GM12878 (cell line): ENCODE measurements at regions not wholly inside any gene's neighbourhood (a gene's known extent, or its start where the extent isn't known, plus 50 kb on each side); places are given as distances from the start of the nearest gene placed in this dataset.

ENCODE experiments used
- ATAC-seq: fragments of 200-7000 bp; cut with Tn5 transposase; 3 replicates; pipeline ENCODE4 v1.9.1; 2020; ENCODE audit warnings: mild to moderate bottlenecking, moderate library complexity
- BruUV-seq: library from RNA; stranded (reverse); fragments of 400-500 nt; replicated peaks from 2 replicates; lab custom pipeline; 2021; lab: Mats Ljungman, UMichigan
- CTCF ChIA-PET: fragments of 300-600 bp; sonication (Branson Sonifier 250); formaldehyde crosslinking; extraction: SDS; loops from one replicate; lab custom pipeline; 2021; ENCODE audit warnings: inconsistent platforms; lab: Yijun Ruan, JAX
- POLR2A ChIA-PET: fragments of 350-600 bp; formaldehyde crosslinking; extraction: SDS; loops from one replicate; lab custom pipeline; 2021; ENCODE audit warnings: inconsistent platforms; lab: Charles Lee
- RAD21 ChIA-PET: fragments of 300-600 bp; sonication (Branson Sonifier 250); formaldehyde crosslinking; loops from one replicate; lab custom pipeline; 2023; ENCODE audit warnings: antibody characterized with exemption; ENCODE audit not compliant: unreplicated experiment; lab: Charles Lee
- SMC1A ChIA-PET: fragments of 300-600 bp; sonication (Branson Sonifier 250); formaldehyde crosslinking; loops from one replicate; lab custom pipeline; 2023; ENCODE audit not compliant: unreplicated experiment, uncharacterized antibody; lab: Charles Lee
- DNase-seq: peaks from one replicate; pipeline ENCODE4 v3.0.0-alpha.2; 2011; ENCODE audit warnings: low read depth, low spot score
- FAIRE-seq: peaks from 3 replicates; lab custom pipeline; 2011; peaks lifted over from hg19 to GRCh38; lab: Jason Lieb, UNC
- H2AFZ ChIP-seq: 2 replicates; pipeline ENCODE4 v1.6.0; 2011; ENCODE audit warnings: low read depth, low read length, control low read depth; ENCODE audit not compliant: control insufficient read depth
- H3K27ac ChIP-seq: 2 replicates; pipeline ENCODE4 v1.5.1; 2011; ENCODE audit warnings: control low read depth; ENCODE audit not compliant: control insufficient read depth, insufficient read depth
- H3K27me3 ChIP-seq, 2 experiments: replicated peaks in 1 of 2; 2 replicates each; pipeline versions ENCODE4 v1.6.0 to v1.6.1; 2011; ENCODE audit warnings: low read length in 1 of 2; ENCODE audit not compliant: control insufficient read depth in 2 of 2, insufficient read depth in 2 of 2
- H3K36me3 ChIP-seq, 2 experiments: 2 replicates each; pipeline ENCODE4 v1.5.1; 2011; ENCODE audit warnings: low read length in 1 of 2; ENCODE audit not compliant: control insufficient read depth in 2 of 2, insufficient read depth in 2 of 2
- H3K4me1 ChIP-seq: 2 replicates; pipeline ENCODE4 v1.6.1; 2011; ENCODE audit warnings: mild to moderate bottlenecking, low read length, moderate library complexity, mixed read lengths; ENCODE audit not compliant: control insufficient read depth, insufficient read depth
- H3K4me2 ChIP-seq: 2 replicates; pipeline ENCODE4 v1.6.0; 2011; ENCODE audit warnings: control low read depth; ENCODE audit not compliant: control insufficient read depth, insufficient read depth
- H3K4me3 ChIP-seq: fragments of 200-600 bp; sonication (generic); 2 replicates; pipeline ENCODE4 v1.5.1; 2016
- H3K79me2 ChIP-seq: 2 replicates; pipeline ENCODE4 v1.6.0; 2011; ENCODE audit warnings: low read length; ENCODE audit not compliant: control insufficient read depth, insufficient read depth
- H3K9ac ChIP-seq: 2 replicates; pipeline ENCODE4 v1.8.0; 2011; ENCODE audit warnings: low read length, control low read depth, mixed read lengths; ENCODE audit not compliant: control insufficient read depth, insufficient read depth
- H3K9me3 ChIP-seq: replicated peaks from 3 replicates; pipeline ENCODE4 v1.5.1; 2011; ENCODE audit warnings: mild to moderate bottlenecking, low read length; ENCODE audit not compliant: control insufficient read depth, insufficient read depth
- H4K20me1 ChIP-seq: 2 replicates; pipeline ENCODE4 v1.6.0; 2011; ENCODE audit not compliant: control insufficient read depth, insufficient read depth
- BCL11A ChIP-seq: IDR thresholded peaks from 2 replicates; pipeline ENCODE4 v1.6.1; 2011; ENCODE audit warnings: low read depth, low read length
- CREB1 ChIP-seq: IDR thresholded peaks from 2 replicates; pipeline ENCODE4 v1.6.1; 2012; ENCODE audit warnings: low read depth, mild to moderate bottlenecking, inconsistent platforms
- EED ChIP-seq: sonication (generic); IDR thresholded peaks from 2 replicates; pipeline ENCODE4 v1.6.1; 2016; ENCODE audit warnings: antibody characterized with exemption, low read depth
- ELK1 ChIP-seq: IDR thresholded peaks from 2 replicates; pipeline ENCODE4 v1.6.1; 2012; ENCODE audit warnings: low read depth, low read length, improper control_type of control experiment
- GABPA ChIP-seq: IDR thresholded peaks from 2 replicates; pipeline ENCODE4 v1.6.1; 2014; ENCODE audit warnings: antibody characterized with exemption, low read depth, mild to moderate bottlenecking, inconsistent platforms
- MEF2A ChIP-seq: IDR thresholded peaks from 2 replicates; pipeline ENCODE4 v1.6.1; 2011; ENCODE audit warnings: low read depth, mild to moderate bottlenecking, low read length, moderate library complexity; ENCODE audit not compliant: insufficient read depth
- NR2C1 ChIP-seq: fragments of 450-650 bp; IDR thresholded peaks from 2 replicates; pipeline ENCODE4 v1.6.1; 2017; ENCODE audit warnings: antibody characterized with exemption, mild to moderate bottlenecking, moderate library complexity
- NR2F1 ChIP-seq: fragments of 450-650 bp; conservative IDR thresholded peaks from 2 replicates; pipeline ENCODE4 v1.6.1; 2017; ENCODE audit warnings: mild to moderate bottlenecking
- PKNOX1 ChIP-seq: fragments of 450-650 bp; IDR thresholded peaks from 2 replicates; pipeline ENCODE4 v1.6.1; 2016; ENCODE audit warnings: mild to moderate bottlenecking
- SUPT20H ChIP-seq: IDR thresholded peaks from 2 replicates; pipeline ENCODE4 v1.6.1; 2011; ENCODE audit warnings: low read depth, mild to moderate bottlenecking, low read length, moderate library complexity, borderline replicate concordance; ENCODE audit not compliant: control insufficient read depth
- SUZ12 ChIP-seq: fragments of 200-600 bp; sonication (generic); IDR thresholded peaks from one replicate; pipeline ENCODE4 v1.6.1; 2018; ENCODE audit warnings: antibody characterized with exemption, mild to moderate bottlenecking; ENCODE audit not compliant: unreplicated experiment
- TAF1 ChIP-seq: IDR thresholded peaks from 2 replicates; pipeline ENCODE4 v1.6.1; 2011; ENCODE audit warnings: mild to moderate bottlenecking, low read depth, low read length, borderline replicate concordance
- TARDBP ChIP-seq: IDR thresholded peaks from 2 replicates; pipeline ENCODE4 v1.6.1; 2016; ENCODE audit warnings: borderline replicate concordance
- ZBTB40 ChIP-seq: fragments of 450-650 bp; IDR thresholded peaks from 2 replicates; pipeline ENCODE4 v1.6.1; 2016; ENCODE audit warnings: mild to moderate bottlenecking, moderate library complexity, borderline replicate concordance
- ZNF687 ChIP-seq: fragments of 450-650 bp; IDR thresholded peaks from 2 replicates; pipeline ENCODE4 v1.6.1; 2017; ENCODE audit warnings: mild to moderate bottlenecking, moderate library complexity
- WGBS: methylation state at CpG from one replicate; pipeline ENCODE4 v1.1.6; 2016; ENCODE audit warnings: low lambda C conversion rate; ENCODE audit not compliant: insufficient replicate concordance, insufficient coverage; ENCODE audit errors: missing lambda C conversion rate; 5-methylcytosine and 5-hydroxymethylcytosine counted together
- in situ Hi-C: fragments of 300-500 bp; cut with MboI; formaldehyde crosslinking; loops from 9 replicates; pipeline ENCODE4 v1.14.3; 2018; ENCODE audit warnings: mixed read lengths
- intact Hi-C: fragments of 100-400 bp; cut with micrococcal nuclease; formaldehyde crosslinking; loops from one replicate; pipeline ENCODE4 v1.14.2; 2022; ENCODE audit not compliant: unreplicated experiment

GRCh38 chr22:26910845-26911244 is 253.5 kb downstream of the MIAT start:
- SMC1A ChIA-PET: no interaction called here
- CTCF ChIA-PET: no interaction called here
- POLR2A ChIA-PET: no interaction called here
- intact Hi-C loops (no loop called here), in situ Hi-C loops (no loop called here)
- Histone ChIP-seq H3K4me3 (no peak overlapping the region), H2AFZ (no peak overlapping the region), H3K27me3 (peaks cover 0 to 7% of the 10 kb centered on the region in 2 experiments; a peak in 2 of 4 replicates), H3K9ac (no peak overlapping the region), H4K20me1 (no peaks in the 10 kb centered on the region), H3K36me3 (no peaks in the 10 kb centered on the region), H3K4me1 (no peaks in the 10 kb centered on the region), H3K4me2 (no peak overlapping the region), H3K79me2 (no peaks in the 10 kb centered on the region), H3K27ac (no peak overlapping the region), H3K9me3 (no peaks in the 10 kb centered on the region; the same call in 2 of the 3 replicates)
- FAIRE-seq (no peak), DNase-seq (no peak), ATAC-seq (no peak)
- RAD21 ChIA-PET: no interaction called here
- no TSS peak for BruUV-seq
- WGBS: 56% methylated on average over 4 of the region's 4 CpGs
- TF ChIP-seq SUPT20H: no peak
- no peak for TF ChIP-seq PKNOX1
- TF ChIP-seq ZNF687: no peak
- TF ChIP-seq TARDBP: no peak
- no peak for TF ChIP-seq MEF2A
- TF ChIP-seq ELK1: no peak
- no peak for TF ChIP-seq BCL11A
- TF ChIP-seq CREB1: no peak
- TF ChIP-seq NR2F1: no peak
- TF ChIP-seq NR2C1: no peak
- no peak for TF ChIP-seq ZBTB40
- TF ChIP-seq EED: no peak
- TF ChIP-seq SUZ12: no peak
- TF ChIP-seq GABPA: no peak
- TF ChIP-seq TAF1: no peak
